KMS-11 (cell line): ENCODE measurements at regions not wholly inside any gene's neighbourhood (a gene's known extent, or its start where the extent isn't known, plus 50 kb on each side); places are given as distances from the start of the nearest gene placed in this dataset.

Source experiments
- H2AFZ ChIP-seq: fragments of 200-600 bp; sonication (generic); 2 replicates; pipeline ENCODE4 v1.6.1; 2016; ENCODE audit warnings: antibody characterized with exemption, mixed run types, low read depth
- H3K27ac ChIP-seq: fragments of 200-600 bp; sonication (generic); 2 replicates; pipeline ENCODE4 v1.6.1; 2016; ENCODE audit warnings: mild to moderate bottlenecking, mixed run types
- H3K27me3 ChIP-seq: fragments of 200-600 bp; sonication (generic); 2 replicates; pipeline ENCODE4 v1.6.1; 2017; ENCODE audit warnings: mild to moderate bottlenecking, low read depth, mixed run types, moderate library complexity; ENCODE audit not compliant: insufficient read depth
- H3K36me3 ChIP-seq: fragments of 200-600 bp; sonication (generic); 2 replicates; pipeline ENCODE4 v1.6.1; 2017; ENCODE audit warnings: mild to moderate bottlenecking, mixed run types; ENCODE audit not compliant: insufficient read depth
- H3K4me1 ChIP-seq: fragments of 200-600 bp; sonication (generic); 2 replicates; pipeline ENCODE4 v1.6.1; 2016; ENCODE audit warnings: mild to moderate bottlenecking, low read depth, mixed run types; ENCODE audit not compliant: poor library complexity, severe bottlenecking
- H3K4me2 ChIP-seq: fragments of 200-600 bp; sonication (generic); 2 replicates; pipeline ENCODE4 v1.7.0; 2016; ENCODE audit warnings: mild to moderate bottlenecking, mixed run types
- H3K4me3 ChIP-seq: fragments of 200-600 bp; sonication (generic); IDR thresholded peaks from 2 replicates; pipeline ENCODE4 v1.6.1; 2017; ENCODE audit warnings: low read depth, low read length, mixed read lengths; ENCODE audit not compliant: insufficient read depth
- H3K79me2 ChIP-seq: fragments of 200-600 bp; sonication (generic); 2 replicates; pipeline ENCODE4 v1.6.1; 2016; ENCODE audit warnings: low read depth, mixed run types; ENCODE audit not compliant: insufficient read depth
- H3K9ac ChIP-seq: fragments of 200-600 bp; sonication (generic); 2 replicates; pipeline ENCODE4 v1.6.1; 2016; ENCODE audit warnings: mild to moderate bottlenecking, mixed run types
- H4K20me1 ChIP-seq: fragments of 200-600 bp; sonication (generic); 2 replicates; pipeline ENCODE4 v1.6.1; 2016; ENCODE audit warnings: mild to moderate bottlenecking, mixed run types; ENCODE audit not compliant: insufficient read depth
- TF ChIP-seq, protein P1 (sequence below): fragments of 200-600 bp; sonication (generic); conservative IDR thresholded peaks from 2 replicates; pipeline ENCODE4 v1.6.1; 2017; ENCODE audit warnings: low read depth, mild to moderate bottlenecking, antibody characterized with exemption, low read length, moderate library complexity, mixed read lengths

DNA sequence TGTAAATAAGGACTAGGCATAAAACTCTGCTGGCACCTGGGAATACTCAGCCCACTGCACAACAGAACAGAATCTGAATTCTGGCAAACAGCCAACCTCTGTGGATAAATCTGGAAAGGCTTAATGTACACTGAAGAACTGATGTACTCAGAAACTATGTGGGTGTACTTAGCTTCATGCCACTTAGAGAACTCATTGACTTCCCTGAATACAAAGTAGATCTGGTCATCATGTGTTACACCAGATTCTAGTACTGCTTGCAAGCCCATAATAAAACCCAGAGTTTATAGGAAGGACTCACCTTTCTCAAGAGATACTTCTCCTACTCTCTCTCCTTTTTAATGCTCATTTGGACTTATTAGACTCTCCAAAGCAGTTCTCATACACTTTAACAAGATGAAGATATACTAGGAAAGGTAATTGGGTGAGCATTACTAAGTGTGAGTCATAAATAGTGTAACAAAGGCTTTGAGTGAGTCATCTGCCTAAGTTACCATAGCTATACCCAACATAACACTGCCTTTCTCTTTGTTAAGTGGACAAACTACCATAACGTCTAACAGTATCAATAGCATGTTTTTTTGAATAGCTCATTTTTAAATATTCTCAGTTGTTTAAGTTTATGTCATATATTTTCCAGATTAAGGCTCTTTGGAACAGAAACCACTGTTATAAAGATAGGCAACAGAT, 309.1 kb downstream of the MDFIC start:
- H3K4me1 ChIP-seq: peaks cover 40% of the 10 kb centered on the region
- no peaks in the 10 kb centered on the region for H3K27me3 ChIP-seq
- H3K4me3 ChIP-seq: no peak overlapping the region
- no peaks in the 10 kb centered on the region for H4K20me1 ChIP-seq
- TF ChIP-seq, protein P1, sequence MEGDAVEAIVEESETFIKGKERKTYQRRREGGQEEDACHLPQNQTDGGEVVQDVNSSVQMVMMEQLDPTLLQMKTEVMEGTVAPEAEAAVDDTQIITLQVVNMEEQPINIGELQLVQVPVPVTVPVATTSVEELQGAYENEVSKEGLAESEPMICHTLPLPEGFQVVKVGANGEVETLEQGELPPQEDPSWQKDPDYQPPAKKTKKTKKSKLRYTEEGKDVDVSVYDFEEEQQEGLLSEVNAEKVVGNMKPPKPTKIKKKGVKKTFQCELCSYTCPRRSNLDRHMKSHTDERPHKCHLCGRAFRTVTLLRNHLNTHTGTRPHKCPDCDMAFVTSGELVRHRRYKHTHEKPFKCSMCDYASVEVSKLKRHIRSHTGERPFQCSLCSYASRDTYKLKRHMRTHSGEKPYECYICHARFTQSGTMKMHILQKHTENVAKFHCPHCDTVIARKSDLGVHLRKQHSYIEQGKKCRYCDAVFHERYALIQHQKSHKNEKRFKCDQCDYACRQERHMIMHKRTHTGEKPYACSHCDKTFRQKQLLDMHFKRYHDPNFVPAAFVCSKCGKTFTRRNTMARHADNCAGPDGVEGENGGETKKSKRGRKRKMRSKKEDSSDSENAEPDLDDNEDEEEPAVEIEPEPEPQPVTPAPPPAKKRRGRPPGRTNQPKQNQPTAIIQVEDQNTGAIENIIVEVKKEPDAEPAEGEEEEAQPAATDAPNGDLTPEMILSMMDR: no peak
- no peak overlapping the region for H3K27ac ChIP-seq
- H3K36me3 ChIP-seq: no peaks in the 10 kb centered on the region
- H3K79me2 ChIP-seq: no peaks in the 10 kb centered on the region
- H3K9ac ChIP-seq: no peak overlapping the region
- no peak overlapping the region for H2AFZ ChIP-seq
- H3K4me2 ChIP-seq: peak overlapping the region; percentile 77

DNA sequence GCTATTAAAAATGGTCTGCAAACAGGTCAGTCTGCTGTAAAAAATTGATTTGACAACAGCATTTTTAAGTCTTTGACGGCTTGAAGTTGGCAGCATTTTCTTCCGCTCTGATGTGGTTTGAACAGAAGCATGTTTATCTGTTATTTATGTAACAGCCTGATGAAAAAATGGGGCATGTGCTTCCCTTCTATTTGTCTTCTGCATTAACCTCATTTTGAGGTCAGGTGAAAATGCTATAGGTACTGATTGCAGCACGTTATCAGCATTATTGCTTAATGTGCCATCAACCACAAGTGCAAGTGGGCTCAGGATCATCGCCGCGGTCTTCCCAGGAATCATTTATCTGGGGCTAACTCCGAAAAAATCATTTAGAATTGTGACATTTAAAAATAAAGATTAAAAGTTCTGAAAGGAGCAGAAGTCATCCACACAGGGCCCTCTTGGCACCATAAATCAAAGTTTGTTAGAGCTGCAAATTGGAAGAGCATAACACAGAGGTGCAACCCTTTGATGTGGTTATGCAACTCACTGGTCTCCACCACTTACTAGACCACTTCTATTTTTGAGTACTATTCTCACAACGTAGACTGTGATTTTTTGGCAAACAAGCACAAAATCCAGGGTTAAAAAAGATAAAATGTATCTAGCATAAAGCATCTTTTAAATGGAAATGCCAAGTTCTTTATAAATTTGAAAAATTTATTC, 307.7 kb downstream of the MDFIC start:
- Histone ChIP-seq H3K4me3 (no peak overlapping the region), H3K27me3 (no peaks in the 10 kb centered on the region), H4K20me1 (no peaks in the 10 kb centered on the region), H3K4me2 (peak overlapping the region; percentile 77), H3K79me2 (no peaks in the 10 kb centered on the region), H3K9ac (no peak overlapping the region), H3K36me3 (no peaks in the 10 kb centered on the region), H3K4me1 (peaks cover 43% of the 10 kb centered on the region), H3K27ac (peak overlapping the region; percentile 26; the same call in 1 of the 2 replicates), H2AFZ (peak overlapping the region; percentile 21; the same call in 1 of the 2 replicates)
- TF ChIP-seq, protein P1: no peak

DNA sequence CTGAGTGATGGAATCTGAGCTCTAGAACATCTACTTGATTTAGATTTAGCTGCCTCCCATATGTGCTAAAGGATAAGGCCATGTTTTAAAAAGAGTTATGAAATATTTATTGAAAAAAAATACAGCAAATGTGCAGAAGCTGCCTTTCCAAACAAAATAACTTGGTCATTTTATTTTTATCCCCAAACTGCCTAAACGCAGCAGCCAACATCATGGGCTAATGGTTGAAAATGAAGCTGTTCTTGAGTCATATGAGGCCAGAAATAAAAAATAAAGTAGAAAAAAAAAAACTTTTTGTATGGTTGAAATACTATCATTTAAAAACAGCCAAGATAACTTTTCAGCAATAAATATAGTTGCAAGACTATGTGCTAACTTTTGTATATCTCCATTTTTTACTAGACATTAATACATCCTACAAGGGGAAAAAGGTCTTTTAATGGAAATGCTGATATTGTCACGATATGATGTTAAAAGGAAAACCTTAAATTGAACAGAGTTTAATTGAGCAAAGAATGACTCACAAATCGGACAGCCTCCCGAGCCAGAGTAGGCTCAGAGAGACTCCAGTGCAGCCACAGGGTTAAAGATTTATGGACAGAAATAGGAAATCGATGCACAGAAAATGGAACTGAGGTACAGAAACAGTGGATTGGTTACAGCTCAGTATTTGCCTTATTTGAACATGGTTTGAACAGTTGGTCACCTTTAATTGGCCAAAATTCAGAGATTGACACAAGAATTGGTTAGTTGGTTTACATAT, 305.8 kb downstream of the MDFIC start:
- H4K20me1 ChIP-seq: no peaks in the 10 kb centered on the region
- TF ChIP-seq, protein P1: no peak
- no peak overlapping the region for H3K4me3 ChIP-seq
- no peak overlapping the region for H3K4me2 ChIP-seq
- H3K27ac ChIP-seq: no peak overlapping the region
- H3K79me2 ChIP-seq: no peaks in the 10 kb centered on the region
- H2AFZ ChIP-seq: no peak overlapping the region
- H3K4me1 ChIP-seq: peaks cover 43% of the 10 kb centered on the region
- no peak overlapping the region for H3K9ac ChIP-seq
- no peaks in the 10 kb centered on the region for H3K36me3 ChIP-seq
- no peaks in the 10 kb centered on the region for H3K27me3 ChIP-seq

DNA sequence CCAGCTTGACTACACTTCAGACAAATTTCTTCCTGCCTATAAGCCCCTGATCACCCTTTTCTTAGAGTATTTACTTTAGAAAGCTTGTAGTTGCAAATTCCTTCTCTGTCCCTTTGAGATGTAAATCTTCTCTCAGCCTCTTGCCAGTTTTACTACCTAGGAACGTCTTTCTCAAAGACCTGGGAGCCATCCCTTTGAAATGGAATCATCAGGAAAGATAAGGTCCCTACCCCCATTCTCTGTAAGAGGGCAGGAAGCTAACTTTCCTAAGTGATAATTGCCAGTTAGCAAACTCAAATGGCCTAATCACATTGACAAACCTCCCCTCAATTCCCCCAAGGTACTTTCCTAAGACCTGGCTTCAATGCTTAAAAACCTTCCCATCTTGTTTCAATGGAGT, 304.5 kb downstream of the MDFIC start:
- no peaks in the 10 kb centered on the region for H3K27me3 ChIP-seq

More for the DNA sequence above, 304.5 kb downstream of the MDFIC start:
- no peak overlapping the region for H3K9ac ChIP-seq
- H3K4me1 ChIP-seq: peaks cover 40% of the 10 kb centered on the region
- no peaks in the 10 kb centered on the region for H3K79me2 ChIP-seq
- H3K36me3 ChIP-seq: no peaks in the 10 kb centered on the region
- no peak overlapping the region for H3K4me3 ChIP-seq
- H3K4me2 ChIP-seq: no peak overlapping the region
- no peak overlapping the region for H3K27ac ChIP-seq
- TF ChIP-seq, protein P1: no peak
- no peak overlapping the region for H2AFZ ChIP-seq
- H4K20me1 ChIP-seq: no peaks in the 10 kb centered on the region
